K562 (cell line): ENCODE measurements at regions not wholly inside any gene's neighbourhood (a gene's known extent, or its start where the extent isn't known, plus 50 kb on each side); places are given as distances from the start of the nearest gene placed in this dataset.
"Not testable (repeated sequence)": the region's sequence is repeated elsewhere in the genome, so short reads cannot be mapped to it uniquely, and the experiment has no call there.

ENCODE experiments used
- CTCF ChIP-seq, 3 experiments: IDR thresholded peaks in 2 of 3; conservative IDR thresholded peaks in 1 of 3; 2 replicates each; pipeline ENCODE4 v1.5.1; 2011 to 2012; ENCODE audit warnings: low read length in 3 of 3, mild to moderate bottlenecking in 3 of 3, control low read depth in 2 of 3, improper control_type of control experiment in 1 of 3, inconsistent platforms in 1 of 3, low read depth in 1 of 3, mixed read lengths in 1 of 3, moderate library complexity in 1 of 3; ENCODE audit not compliant: insufficient read depth in 2 of 3
- NFE2 ChIP-seq: IDR thresholded peaks from 2 replicates; pipeline ENCODE4 v1.6.1; 2014; ENCODE audit warnings: antibody characterized with exemption, low read depth
- ZC3H8 ChIP-seq: fragments of 450-650 bp; IDR thresholded peaks from 2 replicates; pipeline ENCODE4 v1.6.1; 2017
- ZNF766 ChIP-seq: fragments of 200-800 bp; sonication (Bioruptor generic); conservative IDR thresholded peaks from 2 replicates; pipeline ENCODE4 v1.6.1; 2016; ENCODE audit warnings: missing genetic modification characterization, missing compliant biosample characterization

- not testable (repeated sequence) for TF ChIP-seq ZNF766 (CRISPR knock-in tag); CTCF (IDR thresholded peaks at IDR 0.05 in 2 of 3, conservative IDR thresholded peaks at IDR 0.05 in 1 of 3; ENCODE audit: insufficient read depth in 2 of 3, low read depth in 1 of 3, low read length in 3 of 3); NFE2; ZC3H8
These were observed 1049.6 kb downstream of the CDH11 start for GRCh38 chr16:64072131-64072730.
